ENCODE measurements at regions not wholly inside any gene's neighbourhood (a gene's known extent, or its start where the extent isn't known, plus 50 kb on each side); places are given as distances from the start of the nearest gene placed in this dataset.

DNA sequence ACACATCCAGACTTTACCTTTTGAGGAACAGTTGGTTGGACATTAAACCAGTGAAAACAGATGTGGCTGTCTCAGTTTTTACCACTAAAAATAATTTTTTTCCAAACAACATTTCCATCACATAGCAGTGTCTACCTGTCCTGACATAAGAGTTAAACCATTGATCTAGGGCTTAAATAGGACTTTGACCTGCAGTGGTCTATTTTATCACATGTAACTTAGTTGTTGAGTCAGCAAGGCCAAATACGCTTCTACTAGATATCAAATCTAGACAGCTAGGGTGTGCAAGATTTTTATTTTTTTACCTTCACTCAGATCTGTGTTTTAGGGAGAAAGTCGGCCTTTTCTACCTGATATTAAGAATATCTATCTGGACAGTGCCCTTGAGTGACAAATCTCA is 88.8 kb upstream of the ZFP64 start:
- no peak overlapping the region for H3K4me2 ChIP-seq (ENCODE audit: low read depth, low read length)
- no peaks in the 10 kb centered on the region for H3K79me2 ChIP-seq (ENCODE audit: insufficient read depth, low read length)
- ATAC-seq (no peak), DNase-seq (ENCODE audit: low spot score) (no peak), FAIRE-seq (no peak)
- no peaks in the 10 kb centered on the region for H4K20me1 ChIP-seq (ENCODE audit: insufficient read depth, low read length)
- H3K9ac ChIP-seq (ENCODE audit: insufficient read depth, low read depth, low read length): no peak overlapping the region
- H3K9me3 ChIP-seq (ENCODE audit: low read length): no peaks in the 10 kb centered on the region
- BruUV-seq (replicated peaks): no TSS peak
- no peaks in the 10 kb centered on the region; a peak in 1 of 5 replicates for H3K27me3 ChIP-seq (ENCODE audit: control insufficient read depth in 1 of 2, insufficient read depth in 2 of 2, low read length in 2 of 2)
- H3K4me1 ChIP-seq (ENCODE audit: insufficient read depth, low read length): 0 out of 2 replicates have a peak, but pooled peaks cover 1% of the 10 kb centered on the region
- in situ Hi-C loops (cut with HindIII; ENCODE audit: extremely low pct_ligation_motif_present, low pct_unique_long_range_greater_than_20kb): no loop called here
- 7% methylated on average over 2 of the region's 2 CpGs for WGBS (ENCODE audit: low lambda C conversion rate)
- H3K4me3 ChIP-seq (replicated peaks in 1 of 3; ENCODE audit: insufficient read depth in 1 of 3, low read depth in 2 of 3, low read length in 3 of 3): no peak overlapping the region
- CTCF ChIA-PET (ENCODE audit: low intra/inter-chr PET ratio, low total read pairs): no interaction called here
- H3K36me3 ChIP-seq (replicated peaks in 1 of 2; ENCODE audit: control insufficient read depth in 1 of 2, insufficient read depth in 2 of 2, low read length in 2 of 2): no peaks in the 10 kb centered on the region
- TF ChIP-seq MAFF (IDR thresholded peaks at IDR 0.05; ENCODE audit: low read depth, low read length) (0 out of 2 replicates have a peak, but pooled peaks have one; percentile 53), NFATC3 (CRISPR knock-in tag; IDR thresholded peaks at IDR 0.05) (no peak), ZBTB38 (CRISPR knock-in tag; IDR thresholded peaks at IDR 0.05) (no peak), MAFK (conservative IDR thresholded peaks at IDR 0.05 in 1 of 2, IDR thresholded peaks at IDR 0.05 in 1 of 2; ENCODE audit: low read length in 2 of 2) (peak; percentile 50 to 60; a peak in 3 of 4 replicates), HNF4A (CRISPR knock-in tag; IDR thresholded peaks at IDR 0.05) (peak; percentile 24; the same call in 1 of the 2 replicates), ZNF652 (CRISPR knock-in tag; IDR thresholded peaks at IDR 0.05; ENCODE audit: borderline replicate concordance, low read depth) (peak; percentile 86)
- POLR2A ChIA-PET: no interaction called here
- no peak overlapping the region for H3K27ac ChIP-seq (ENCODE audit: extremely low read length, insufficient read depth, low read length)
- no peak overlapping the region for H2AFZ ChIP-seq (ENCODE audit: low read length)
- intact Hi-C loops (cut with micrococcal nuclease; ENCODE audit: unreplicated experiment): no loop called here

DNA sequence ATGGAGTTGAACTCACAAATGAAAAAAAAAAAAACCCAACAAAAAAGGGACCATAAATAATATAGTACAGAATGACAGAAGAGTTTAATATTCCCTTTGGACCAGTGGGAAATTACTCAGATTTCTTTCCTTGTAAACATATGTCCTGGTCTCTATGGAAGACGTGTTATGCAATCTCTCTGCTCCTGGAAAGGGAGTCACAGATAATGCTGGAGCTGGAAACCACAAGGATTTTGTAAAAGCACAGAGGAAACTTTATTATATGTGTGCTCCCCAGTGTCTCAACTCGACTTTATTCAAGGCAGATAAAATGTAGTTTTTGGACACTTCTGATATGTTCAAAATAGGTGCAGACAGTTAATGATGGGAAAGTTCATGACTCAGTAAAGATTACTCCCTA is 88.1 kb upstream of the ZFP64 start:
- no TSS peak for BruUV-seq (replicated peaks)
- Histone ChIP-seq H3K36me3 (replicated peaks in 1 of 2; ENCODE audit: control insufficient read depth in 1 of 2, insufficient read depth in 2 of 2, low read length in 2 of 2) (no peaks in the 10 kb centered on the region), H3K27ac (ENCODE audit: extremely low read length, insufficient read depth, low read length) (no peak overlapping the region), H3K4me3 (replicated peaks in 1 of 3; ENCODE audit: insufficient read depth in 1 of 3, low read depth in 2 of 3, low read length in 3 of 3) (no peak overlapping the region), H3K4me2 (ENCODE audit: low read depth, low read length) (no peak overlapping the region), H3K4me1 (ENCODE audit: insufficient read depth, low read length) (0 out of 2 replicates have a peak, but pooled peaks cover 8% of the 10 kb centered on the region), H3K27me3 (ENCODE audit: control insufficient read depth in 1 of 2, insufficient read depth in 2 of 2, low read length in 2 of 2) (no peaks in the 10 kb centered on the region; a peak in 1 of 5 replicates), H4K20me1 (ENCODE audit: insufficient read depth, low read length) (no peaks in the 10 kb centered on the region), H3K9ac (ENCODE audit: insufficient read depth, low read depth, low read length) (no peak overlapping the region), H2AFZ (ENCODE audit: low read length) (no peak overlapping the region), H3K9me3 (ENCODE audit: low read length) (no peaks in the 10 kb centered on the region), H3K79me2 (ENCODE audit: insufficient read depth, low read length) (no peaks in the 10 kb centered on the region)
- TF ChIP-seq ZNF329 (CRISPR knock-in tag; IDR thresholded peaks at IDR 0.05; ENCODE audit: low read depth) (no peak), NRL (CRISPR knock-in tag; IDR thresholded peaks at IDR 0.05; ENCODE audit: borderline replicate concordance) (no peak), CEBPG (CRISPR knock-in tag; IDR thresholded peaks at IDR 0.05) (0 out of 2 replicates have a peak, but pooled peaks have one; percentile 5), ZFP82 (CRISPR knock-in tag; IDR thresholded peaks at IDR 0.05; ENCODE audit: borderline replicate concordance) (no peak), CEBPB (IDR thresholded peaks at IDR 0.05; ENCODE audit: borderline replicate concordance, low read depth, low read length) (0 out of 2 replicates have a peak, but pooled peaks have one; percentile 23), ZNF274 (CRISPR knock-in tag; IDR thresholded peaks at IDR 0.05) (no peak), DPF2 (CRISPR knock-in tag; IDR thresholded peaks at IDR 0.05; ENCODE audit: borderline replicate concordance, low read depth) (no peak)
- TF ChIP-seq, protein P1, sequence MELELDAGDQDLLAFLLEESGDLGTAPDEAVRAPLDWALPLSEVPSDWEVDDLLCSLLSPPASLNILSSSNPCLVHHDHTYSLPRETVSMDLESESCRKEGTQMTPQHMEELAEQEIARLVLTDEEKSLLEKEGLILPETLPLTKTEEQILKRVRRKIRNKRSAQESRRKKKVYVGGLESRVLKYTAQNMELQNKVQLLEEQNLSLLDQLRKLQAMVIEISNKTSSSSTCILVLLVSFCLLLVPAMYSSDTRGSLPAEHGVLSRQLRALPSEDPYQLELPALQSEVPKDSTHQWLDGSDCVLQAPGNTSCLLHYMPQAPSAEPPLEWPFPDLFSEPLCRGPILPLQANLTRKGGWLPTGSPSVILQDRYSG (CRISPR knock-in tag; IDR thresholded peaks at IDR 0.05): no peak
- TF ChIP-seq, protein P2, sequence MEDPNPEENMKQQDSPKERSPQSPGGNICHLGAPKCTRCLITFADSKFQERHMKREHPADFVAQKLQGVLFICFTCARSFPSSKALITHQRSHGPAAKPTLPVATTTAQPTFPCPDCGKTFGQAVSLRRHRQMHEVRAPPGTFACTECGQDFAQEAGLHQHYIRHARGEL (CRISPR knock-in tag; IDR thresholded peaks at IDR 0.05): no peak
- TF ChIP-seq, protein P3, sequence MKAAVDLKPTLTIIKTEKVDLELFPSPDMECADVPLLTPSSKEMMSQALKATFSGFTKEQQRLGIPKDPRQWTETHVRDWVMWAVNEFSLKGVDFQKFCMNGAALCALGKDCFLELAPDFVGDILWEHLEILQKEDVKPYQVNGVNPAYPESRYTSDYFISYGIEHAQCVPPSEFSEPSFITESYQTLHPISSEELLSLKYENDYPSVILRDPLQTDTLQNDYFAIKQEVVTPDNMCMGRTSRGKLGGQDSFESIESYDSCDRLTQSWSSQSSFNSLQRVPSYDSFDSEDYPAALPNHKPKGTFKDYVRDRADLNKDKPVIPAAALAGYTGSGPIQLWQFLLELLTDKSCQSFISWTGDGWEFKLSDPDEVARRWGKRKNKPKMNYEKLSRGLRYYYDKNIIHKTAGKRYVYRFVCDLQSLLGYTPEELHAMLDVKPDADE (CRISPR knock-in tag; IDR thresholded peaks at IDR 0.05): no peak
- WGBS (ENCODE audit: low lambda C conversion rate): 3% methylated on average over 2 of the region's 2 CpGs
- FAIRE-seq (no peak), DNase-seq (ENCODE audit: low spot score) (no peak), ATAC-seq (no peak)
- in situ Hi-C loops (cut with HindIII; ENCODE audit: extremely low pct_ligation_motif_present, low pct_unique_long_range_greater_than_20kb) (no loop called here), intact Hi-C loops (cut with micrococcal nuclease; ENCODE audit: unreplicated experiment) (no loop called here)
- ChIA-PET POLR2A (no interaction called here), CTCF (ENCODE audit: low intra/inter-chr PET ratio, low total read pairs) (no interaction called here)
